Colonic mucosa (tissue), 4 donors: ENCODE measurements at regions not wholly inside any gene's neighbourhood (a gene's known extent, or its start where the extent isn't known, plus 50 kb on each side); places are given as distances from the start of the nearest gene placed in this dataset.
A peak's percentile ranks its signal among the peaks of the same experiment; 100 is the strongest.

Experiments
- DNase-seq: peaks from one replicate; pipeline ENCODE4 v3.0.0-alpha.2; 2020
- H3K27ac ChIP-seq: fragments of 200-600 bp; one replicate; pipeline ENCODE4 v1.8.0; 2021
- H3K27me3 ChIP-seq: fragments of 200-600 bp; one replicate; pipeline ENCODE4 v1.8.0; 2021
- H3K36me3 ChIP-seq: fragments of 200-600 bp; one replicate; pipeline ENCODE4 v1.8.0; 2021
- H3K4me1 ChIP-seq: fragments of 200-600 bp; one replicate; pipeline ENCODE4 v1.8.0; 2021; ENCODE audit warnings: mild to moderate bottlenecking
- H3K4me3 ChIP-seq: fragments of 200-600 bp; one replicate; pipeline ENCODE4 v1.8.0; 2021
- H3K9ac ChIP-seq, 2 donors: one replicate each; pipeline ENCODE4 v1.7.0; 2013; ENCODE audit warnings: control low read depth in 2 of 2, low read depth in 2 of 2, low read length in 2 of 2
- H3K9me3 ChIP-seq: fragments of 200-600 bp; one replicate; pipeline ENCODE4 v1.8.0; 2021
- CTCF ChIP-seq: fragments of 200-600 bp; IDR thresholded peaks from one replicate; pipeline ENCODE4 v1.8.0; 2022; ENCODE audit warnings: antibody characterized with exemption, mild to moderate bottlenecking
- intact Hi-C: fragments of 100-400 bp; cut with DNase I; formaldehyde crosslinking; loops from one replicate; pipeline ENCODE4 v1.14.1; 2022
- donor health status: healthy.
- donor health status: DM: no; HTN: no; CAD: no.
- donor health status: DM: no; HTN: no; CAD: no.

DNA sequence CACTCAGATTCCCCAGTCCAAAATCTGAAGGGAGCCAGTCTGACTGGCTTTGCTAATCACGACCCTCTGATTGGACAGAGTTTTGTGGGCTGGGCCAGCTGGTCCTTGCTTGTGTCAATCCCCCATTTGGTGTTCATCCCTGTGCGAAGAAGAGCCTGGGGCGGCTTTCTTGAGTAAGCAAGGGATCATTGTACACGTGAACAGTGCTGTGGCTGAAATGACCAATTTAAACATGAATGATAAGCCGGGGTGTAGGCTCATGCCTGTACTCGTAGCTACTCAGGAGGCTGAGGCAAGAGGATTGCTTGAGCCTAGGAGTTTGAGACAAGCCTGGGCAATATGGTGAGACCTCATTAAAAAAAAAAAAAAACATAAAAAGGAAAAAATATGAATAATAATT is 379.1 kb downstream of the RAPGEF2 start:
- no peak overlapping the region for H3K4me3 ChIP-seq
- TF ChIP-seq CTCF = no peak
- DNase-seq = no peak
- H3K9me3 ChIP-seq = no peaks in the 10 kb centered on the region
- intact Hi-C loops = no loop called here
- H3K4me1 ChIP-seq = no peaks in the 10 kb centered on the region
- H3K9ac ChIP-seq = no peak overlapping the region
- H3K36me3 ChIP-seq = no peaks in the 10 kb centered on the region
- H3K27me3 ChIP-seq = no peaks in the 10 kb centered on the region
- H3K27ac ChIP-seq = no peak overlapping the region

DNA sequence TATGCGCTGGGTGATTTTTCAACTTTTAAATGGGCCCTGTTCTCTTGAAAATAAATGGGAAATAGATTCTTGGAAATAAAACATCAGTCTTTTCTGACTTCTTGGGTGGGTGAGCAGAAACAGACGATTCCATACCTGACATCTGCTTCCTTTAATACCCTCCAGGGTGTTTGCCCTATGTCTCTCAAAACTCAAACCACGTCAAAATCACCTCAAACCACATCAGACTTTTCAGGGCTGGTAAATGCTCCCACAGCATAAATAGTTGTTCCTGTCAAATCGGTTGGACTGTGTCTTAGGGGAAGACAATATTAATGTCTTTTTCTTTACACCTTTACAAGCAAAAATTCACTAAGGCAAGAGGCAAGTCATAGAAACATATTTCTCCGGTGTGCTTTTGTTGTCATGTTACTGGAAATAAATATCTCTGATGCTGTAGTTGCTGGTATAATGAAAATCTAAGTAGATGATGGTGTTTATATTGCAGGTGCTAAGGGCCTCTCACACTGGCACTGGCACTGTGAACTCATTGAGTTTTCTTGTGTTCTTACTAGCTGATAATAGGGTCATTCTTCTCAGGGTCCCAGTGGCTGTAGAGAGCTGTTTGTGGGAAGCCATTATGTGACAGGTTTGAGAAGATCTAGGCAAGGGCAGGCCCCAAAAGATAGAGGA is 380.4 kb downstream of the RAPGEF2 start:
- Histone ChIP-seq H3K27me3 (no peaks in the 10 kb centered on the region), H3K36me3 (no peaks in the 10 kb centered on the region), H3K4me1 (no peaks in the 10 kb centered on the region), H3K9ac (no peak overlapping the region), H3K9me3 (no peaks in the 10 kb centered on the region), H3K27ac (no peak overlapping the region), H3K4me3 (no peak overlapping the region)
- intact Hi-C loops = no loop called here
- TF ChIP-seq CTCF = no peak
- DNase-seq = no peak

- Histone ChIP-seq H3K36me3 (no peaks in the 10 kb centered on the region), H3K4me1 (no peaks in the 10 kb centered on the region), H3K9ac (no peak overlapping the region), H3K9me3 (no peaks in the 10 kb centered on the region), H3K4me3 (no peak overlapping the region), H3K27ac (no peak overlapping the region), H3K27me3 (no peaks in the 10 kb centered on the region)
- intact Hi-C loops = no loop called here
- no peak for TF ChIP-seq CTCF
- DNase-seq = no peak
Observed at GRCh38 chr4:159483782-159484741, 381.2 kb downstream of the RAPGEF2 start.

DNA sequence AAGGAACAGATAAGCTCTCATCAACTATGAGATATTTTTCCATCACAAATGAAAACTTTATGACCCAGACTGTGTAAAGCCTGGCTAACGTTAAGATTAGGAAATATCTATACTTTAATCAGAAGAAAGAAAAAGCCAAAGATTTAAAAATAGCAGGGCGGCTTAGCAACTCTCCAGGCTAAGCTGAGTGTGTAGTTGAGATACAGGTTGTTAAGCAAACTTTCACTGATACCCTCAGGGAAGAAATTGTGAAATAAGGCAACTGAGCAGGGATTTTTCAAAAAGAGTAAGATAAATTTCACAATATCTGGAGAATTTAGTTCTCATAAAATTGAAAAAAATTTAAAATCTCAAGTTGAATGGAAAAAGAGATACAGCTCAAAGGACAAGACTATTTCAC is 382.0 kb downstream of the RAPGEF2 start:
- Histone ChIP-seq H3K9me3 (no peaks in the 10 kb centered on the region), H3K27ac (no peak overlapping the region), H3K27me3 (no peaks in the 10 kb centered on the region), H3K9ac (no peak overlapping the region), H3K4me3 (no peak overlapping the region), H3K4me1 (no peaks in the 10 kb centered on the region), H3K36me3 (no peaks in the 10 kb centered on the region)
- intact Hi-C loops = no loop called here
- no peak for TF ChIP-seq CTCF
- no peak for DNase-seq

DNA sequence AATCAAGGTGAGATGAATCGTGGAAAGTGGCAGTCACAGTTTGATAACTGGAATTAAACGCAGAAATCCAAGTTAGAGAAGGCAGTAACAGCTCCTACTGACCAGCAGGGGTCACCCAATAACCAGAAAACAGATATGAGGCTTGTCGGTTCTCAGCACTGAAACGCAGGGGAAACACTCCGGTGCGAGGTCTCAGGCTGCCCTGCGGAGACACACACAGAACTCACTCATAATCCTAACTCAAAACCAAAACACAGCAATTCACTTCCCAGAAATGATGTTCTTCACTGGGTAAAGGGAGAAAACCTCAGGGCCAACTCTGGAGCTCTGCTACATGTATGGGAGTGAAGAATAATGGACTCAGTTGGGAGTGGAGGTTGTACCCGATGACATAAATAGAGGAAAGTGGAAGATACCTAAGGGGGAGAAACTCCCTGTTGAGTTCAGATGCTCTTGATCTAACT is 384.4 kb downstream of the RAPGEF2 start:
- Histone ChIP-seq H3K27ac (no peak overlapping the region), H3K9me3 (no peaks in the 10 kb centered on the region), H3K36me3 (no peaks in the 10 kb centered on the region), H3K4me1 (no peaks in the 10 kb centered on the region), H3K27me3 (no peaks in the 10 kb centered on the region), H3K4me3 (no peak overlapping the region), H3K9ac (no peak overlapping the region)
- peak; percentile 61 for TF ChIP-seq CTCF
- DNase-seq = peak; percentile 33
- intact Hi-C loops = no loop called here
